HG02981 (cell line): ENCODE measurements at regions not wholly inside any gene's neighbourhood (a gene's known extent, or its start where the extent isn't known, plus 50 kb on each side); places are given as distances from the start of the nearest gene placed in this dataset.

ENCODE experiments used
- ATAC-seq: cut with Tn5 transposase; IDR thresholded peaks from one replicate; pipeline ENCODE4 v1.9.1; 2021; ENCODE audit warnings: mild to moderate bottlenecking, moderate library complexity; ENCODE audit not compliant: unreplicated experiment

DNA sequence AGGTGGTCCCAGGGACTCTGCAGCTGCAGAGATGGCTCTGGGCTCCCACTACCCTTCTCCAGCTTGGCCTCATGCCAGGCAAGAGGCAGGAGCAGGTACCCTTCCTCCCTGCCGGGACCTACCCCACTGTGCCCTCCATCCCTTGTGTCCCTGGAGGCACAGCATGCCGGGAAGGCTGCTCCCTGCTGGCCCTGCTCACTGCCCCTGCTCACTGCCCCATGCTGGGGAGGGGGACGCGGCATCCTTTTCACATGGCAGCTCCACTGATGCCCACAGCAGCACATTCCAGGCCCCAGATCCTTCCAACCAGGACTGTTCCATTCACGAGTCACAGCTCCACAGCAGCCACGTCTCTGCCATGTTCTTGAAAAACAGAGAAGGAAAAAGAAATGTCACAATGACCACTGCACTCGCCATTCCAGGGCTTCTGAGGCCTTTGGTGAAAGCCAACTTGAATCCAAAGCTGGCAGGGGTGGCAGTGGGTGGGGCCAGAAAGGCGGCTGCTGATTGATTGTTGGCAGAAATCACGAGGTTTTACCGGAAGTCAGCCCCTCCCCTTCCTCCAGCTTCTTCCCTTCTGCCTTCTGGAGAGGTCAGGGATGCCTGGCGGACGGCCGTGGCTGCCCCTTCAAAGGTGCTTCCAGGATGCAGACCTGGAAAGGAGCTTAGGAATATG is 268.0 kb downstream of the CYP26B1 start:
- ATAC-seq: no peak

- no peak for ATAC-seq
Observed at GRCh38 chr2:71878626-71879508, 268.8 kb downstream of the CYP26B1 start.

DNA sequence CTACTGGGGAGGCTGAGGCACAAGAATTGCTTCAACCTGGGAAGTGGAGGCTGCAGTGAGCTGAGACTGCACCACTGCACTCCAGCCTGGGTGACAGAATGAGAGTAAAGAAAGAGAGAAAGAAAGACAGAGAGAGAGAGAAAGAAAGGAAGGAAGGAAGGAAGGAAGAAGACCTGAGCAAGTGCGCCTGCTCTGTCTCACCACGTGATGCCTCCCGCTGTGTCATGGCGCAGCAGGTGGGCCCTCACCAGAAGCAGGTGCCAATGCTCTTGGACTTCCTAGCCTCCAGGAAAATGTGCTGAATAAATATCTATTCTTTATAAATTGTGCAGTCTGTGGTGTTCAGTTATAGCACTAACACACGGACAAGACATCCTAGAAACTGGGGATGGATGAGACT is 270.0 kb downstream of the CYP26B1 start:
- no peak for ATAC-seq

- no peak for ATAC-seq
Observed at GRCh38 chr2:71876542-71877451, 270.9 kb downstream of the CYP26B1 start.

DNA sequence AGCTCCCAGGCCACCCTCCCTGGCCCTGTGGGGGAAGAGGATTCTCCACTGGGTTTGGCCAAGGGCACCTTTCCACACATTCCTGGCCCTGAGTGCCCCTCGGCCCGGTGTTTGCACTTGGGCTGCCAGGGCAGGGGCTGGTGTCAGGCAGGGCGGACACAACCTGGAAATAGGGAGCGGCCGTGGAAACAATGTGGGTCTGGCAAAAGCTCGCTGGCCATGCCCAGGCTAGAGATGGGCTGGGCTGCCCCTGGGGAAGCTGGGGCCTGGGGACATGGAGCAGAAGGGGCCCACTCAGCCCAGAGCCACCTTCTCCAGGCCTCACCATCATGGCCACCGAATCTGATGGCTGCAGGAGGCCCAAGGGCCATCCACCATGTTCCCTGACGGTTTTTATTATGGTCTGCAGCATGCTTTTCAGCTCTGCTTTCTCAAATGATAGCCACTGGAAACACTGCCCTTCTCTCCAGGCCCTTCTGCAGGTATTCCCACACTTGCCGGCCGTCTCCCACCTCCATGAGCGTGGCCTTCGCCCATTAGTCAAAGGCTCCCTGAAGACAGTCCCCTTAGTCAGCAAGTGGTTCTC is 275.1 kb downstream of the CYP26B1 start:
- no peak for ATAC-seq

DNA sequence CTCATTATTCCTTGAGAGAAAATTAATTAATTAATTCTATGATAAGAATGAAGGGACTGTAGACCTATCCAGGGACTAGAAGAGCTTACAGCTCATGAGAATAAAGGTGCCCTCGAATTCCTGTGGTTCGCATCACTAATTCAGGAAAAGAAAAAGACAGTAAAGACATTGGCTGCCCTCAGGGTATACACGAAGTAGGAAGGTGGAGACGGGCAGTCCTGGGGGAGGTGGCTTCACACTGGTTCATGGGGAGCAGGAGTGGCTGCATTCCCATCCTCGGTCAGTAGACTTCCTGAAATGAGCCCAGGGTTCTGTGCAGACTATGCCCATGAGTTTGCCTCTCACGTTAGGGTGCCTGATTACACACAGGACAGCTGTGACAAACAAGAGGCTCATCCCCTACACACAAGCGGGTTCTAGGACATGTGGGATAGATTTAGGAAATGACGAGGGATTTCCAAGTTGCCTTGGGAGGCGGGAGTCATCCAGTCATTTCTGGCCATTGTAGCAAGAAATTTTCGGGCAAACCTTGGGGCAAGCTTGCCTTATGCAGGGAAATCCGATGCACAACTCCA is 282.2 kb downstream of the CYP26B1 start:
- ATAC-seq: no peak

DNA sequence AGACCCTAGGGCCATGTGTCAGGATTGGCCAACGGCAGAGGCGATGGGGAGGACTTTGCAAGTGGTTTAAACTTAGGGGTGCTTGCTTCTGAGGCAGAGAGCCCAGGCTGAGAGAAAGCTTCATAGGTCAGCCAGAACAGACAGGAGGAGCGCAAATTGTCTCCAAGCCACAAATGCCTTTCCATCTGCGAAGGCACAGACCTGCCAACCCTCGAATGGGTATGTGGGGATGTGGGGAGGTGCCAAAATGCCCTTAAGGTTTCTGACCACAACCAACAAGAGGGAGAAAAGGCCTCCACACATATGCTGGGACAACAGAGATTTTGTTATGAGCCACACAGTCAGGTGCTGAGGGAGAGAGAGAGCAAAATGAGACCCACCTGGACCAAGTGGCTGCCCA is 283.6 kb downstream of the CYP26B1 start:
- ATAC-seq: no peak

- ATAC-seq: no peak
Observed at GRCh38 chr2:71863396-71863795, 284.3 kb downstream of the CYP26B1 start.

GRCh38 chr2:71862921-71863320 is 284.7 kb downstream of the CYP26B1 start:
- no peak for ATAC-seq

DNA sequence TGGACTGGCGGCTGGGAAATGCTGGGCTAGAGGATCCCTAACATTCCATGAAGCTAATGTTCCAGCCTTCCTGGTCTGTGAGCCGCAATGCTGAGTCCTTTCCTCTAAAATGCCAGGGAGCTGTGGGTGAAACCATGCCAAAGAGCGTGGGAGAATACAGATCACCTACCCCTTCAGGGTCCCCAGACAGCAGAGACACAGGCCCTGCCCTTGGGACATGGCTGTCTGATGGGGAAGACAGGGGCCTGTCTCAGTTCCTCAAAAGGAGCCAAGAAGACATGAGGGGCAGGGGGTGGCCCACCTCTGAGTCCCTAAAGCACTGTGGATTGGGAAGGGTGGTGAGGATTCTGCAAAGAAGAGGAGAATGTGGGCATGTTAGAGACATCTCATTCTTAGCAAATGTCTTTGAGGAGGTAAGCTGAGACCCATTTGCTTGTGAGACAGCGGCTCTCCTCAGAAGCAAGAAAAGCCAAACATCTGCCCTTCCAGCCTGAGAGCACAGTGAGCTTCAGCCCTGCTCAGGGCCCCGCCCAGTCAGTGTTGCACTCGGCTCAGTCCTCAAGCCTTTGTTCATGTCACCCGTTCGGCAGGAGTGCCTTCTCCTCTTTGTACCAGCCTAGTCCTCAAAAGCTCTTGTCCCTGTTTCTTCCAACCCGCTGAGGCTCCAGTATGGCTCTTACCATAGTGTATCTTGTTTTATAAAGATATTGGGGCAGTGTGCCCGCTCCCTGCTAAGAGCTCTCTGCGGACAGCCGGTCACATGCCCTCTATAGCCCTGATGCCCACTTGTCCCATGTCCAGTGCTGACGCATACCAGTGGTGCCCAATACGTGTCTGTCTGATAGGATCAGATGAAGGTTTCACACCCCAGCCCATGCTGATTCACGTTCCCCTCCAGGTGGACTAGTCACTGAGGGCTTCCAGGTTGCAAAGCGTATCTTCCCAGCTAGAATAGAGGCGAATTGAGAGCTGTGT is 286.2 kb downstream of the CYP26B1 start:
- no peak for ATAC-seq

DNA sequence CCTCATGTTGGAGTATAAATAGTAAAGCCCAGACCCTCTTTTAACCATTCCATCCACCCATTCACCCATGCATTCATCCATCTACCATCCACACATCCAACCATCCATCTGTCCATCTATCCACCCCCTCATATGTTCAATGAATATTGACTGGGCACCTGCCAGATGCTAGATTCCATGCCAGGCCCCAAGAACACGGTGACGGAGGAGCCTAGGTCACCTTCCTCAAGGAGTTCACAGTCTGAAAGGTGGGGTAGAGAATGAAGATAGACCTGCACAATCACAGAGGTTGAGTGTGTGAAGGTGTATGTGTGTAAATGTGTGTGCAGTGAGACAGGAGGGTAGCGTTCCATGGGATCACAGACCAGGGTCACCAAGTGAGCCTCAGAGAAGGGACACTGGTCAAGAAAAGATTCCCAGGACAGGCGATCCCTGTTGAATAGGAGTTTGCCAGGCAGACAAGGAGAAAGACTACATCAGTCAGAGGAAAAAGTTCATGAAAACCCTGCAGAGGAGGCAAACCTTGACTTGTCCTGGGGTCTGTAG is 287.2 kb downstream of the CYP26B1 start:
- ATAC-seq: no peak

- no peak for ATAC-seq
Observed at GRCh38 chr2:71859211-71859847, 288.3 kb downstream of the CYP26B1 start.

GRCh38 chr2:71858071-71858470 is 289.6 kb downstream of the CYP26B1 start:
- ATAC-seq: no peak

GRCh38 chr2:71857636-71858035 is 290.0 kb downstream of the CYP26B1 start:
- ATAC-seq: no peak

DNA sequence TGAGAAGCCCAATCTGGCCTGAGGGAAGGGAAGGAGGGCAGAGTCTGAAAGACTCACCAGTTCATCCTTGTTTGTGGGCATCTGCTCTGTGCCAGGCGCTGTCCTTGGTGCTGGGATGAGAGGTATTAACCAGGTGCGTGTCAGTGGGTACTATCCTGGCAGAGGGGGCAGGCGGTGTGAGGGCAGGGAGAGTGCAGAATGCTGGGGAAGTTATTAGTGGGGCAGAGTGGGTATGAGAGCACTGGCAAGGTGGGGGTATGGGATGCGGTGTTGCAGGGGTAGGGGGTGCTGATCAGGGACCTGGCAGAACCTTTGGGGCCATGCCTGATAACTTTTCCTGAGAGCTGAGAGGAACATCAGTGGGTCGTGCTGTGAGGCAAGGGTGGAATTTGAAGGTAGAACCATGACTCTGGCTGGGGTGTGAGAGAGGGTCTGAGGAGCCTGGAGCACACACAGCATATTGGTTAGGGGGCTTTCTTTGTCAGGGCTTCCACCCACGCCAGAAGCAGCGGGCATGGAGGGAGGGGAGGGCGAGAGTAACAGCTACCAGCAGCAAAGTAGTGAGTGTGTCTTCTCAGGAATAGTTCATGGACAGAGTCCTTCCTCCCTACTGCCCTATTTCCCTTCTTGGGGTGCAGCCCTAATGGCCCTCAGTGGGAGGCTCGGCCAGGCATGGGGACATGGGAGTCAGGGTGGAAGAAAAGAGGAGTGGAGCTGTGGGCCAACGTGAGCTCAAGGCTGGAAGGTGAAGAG is 290.7 kb downstream of the CYP26B1 start:
- ATAC-seq: no peak

DNA sequence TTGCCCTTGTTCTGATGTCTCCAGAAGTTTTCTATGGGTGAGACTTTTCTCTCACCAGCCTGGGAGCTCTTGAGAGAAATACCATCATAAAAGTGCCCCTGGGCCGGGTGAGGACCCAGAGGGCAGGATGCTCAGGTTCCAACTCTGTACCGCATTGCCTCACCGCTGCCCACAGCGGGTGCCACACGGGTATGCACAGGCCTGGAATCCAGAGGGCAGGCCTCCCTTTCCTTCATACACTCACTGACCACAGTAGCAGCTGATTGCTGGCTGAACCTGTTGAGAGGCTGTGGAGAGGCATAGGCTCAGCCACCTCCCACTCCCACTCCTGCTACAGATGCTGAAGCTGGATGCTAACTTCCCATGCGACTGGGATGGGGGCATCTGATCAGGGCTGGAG is 293.8 kb downstream of the CYP26B1 start:
- no peak for ATAC-seq

DNA sequence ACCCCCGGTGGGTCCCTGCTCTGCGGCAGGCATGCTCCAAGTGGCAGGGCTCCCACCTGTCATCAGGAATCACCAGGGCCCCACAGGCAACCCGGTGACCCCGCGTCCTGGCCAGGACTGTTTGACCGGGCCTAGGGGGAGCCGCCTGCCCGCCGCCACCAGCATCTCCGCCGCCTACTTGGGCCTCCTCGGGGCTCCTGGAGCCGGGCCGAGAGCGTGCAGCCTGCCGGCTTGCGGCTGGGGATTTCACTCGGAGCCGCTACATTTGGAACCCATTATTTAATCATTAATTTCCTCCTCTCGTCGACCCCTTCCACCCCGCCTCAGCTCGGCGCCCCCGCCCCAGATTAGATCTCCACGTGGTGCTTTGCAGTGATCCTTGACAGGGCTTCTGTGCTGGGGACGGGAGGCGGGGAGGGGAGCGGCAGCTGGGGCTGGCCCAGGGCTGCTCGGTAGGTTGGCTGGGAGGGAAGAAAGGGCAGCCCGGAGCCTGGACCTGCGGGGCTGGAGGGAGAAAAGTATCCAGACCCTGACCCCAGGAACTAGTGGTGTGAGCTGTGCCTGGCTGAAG is 295.4 kb downstream of the CYP26B1 start:
- no peak for ATAC-seq
